ENCODE measurements at regions not wholly inside any gene's neighbourhood (a gene's known extent, or its start where the extent isn't known, plus 50 kb on each side); places are given as distances from the start of the nearest gene placed in this dataset.

GRCh38 chr10:78979938-78980337, 88.8 kb upstream of the ZMIZ1 start:
- no peak for FAIRE-seq

DNA sequence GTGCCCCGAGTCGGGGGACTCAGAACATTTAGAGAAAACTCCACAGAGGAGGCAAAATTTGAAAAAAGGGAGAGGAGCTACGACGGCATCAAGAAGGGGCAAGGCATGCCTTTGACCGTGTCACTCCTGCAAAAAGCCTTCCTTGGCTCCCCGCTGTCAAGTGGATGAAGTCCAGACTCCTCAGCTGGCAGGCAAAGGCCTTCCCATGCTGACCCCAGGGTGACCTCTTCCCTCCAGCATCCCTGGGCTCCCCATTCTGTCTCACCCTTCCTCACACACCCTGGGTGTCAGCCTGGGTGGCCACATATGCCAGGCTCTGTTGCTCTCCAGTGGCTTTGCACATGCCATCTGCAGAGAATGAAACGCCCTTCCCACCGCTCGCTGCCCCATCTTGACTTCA, 88.4 kb upstream of the ZMIZ1 start:
- no peak for FAIRE-seq

DNA sequence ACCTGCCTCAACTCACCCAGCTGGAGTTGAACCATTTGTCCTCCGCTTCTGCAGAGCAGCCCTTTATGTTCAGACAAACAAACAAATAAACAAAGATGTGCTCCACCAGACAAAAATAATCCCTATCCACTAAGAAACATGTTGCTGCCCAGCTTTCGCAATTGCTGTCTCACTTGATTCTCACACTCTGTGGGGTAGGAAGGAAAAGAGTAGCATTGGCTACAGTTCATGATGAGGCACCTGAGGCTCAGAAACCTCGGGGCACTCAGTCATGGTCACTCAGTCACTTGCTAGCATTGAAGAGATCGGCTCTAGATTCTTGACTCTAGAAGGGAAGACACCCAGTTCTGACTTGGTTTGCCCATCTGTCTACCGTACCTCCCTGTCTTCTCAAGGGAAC, 88.0 kb upstream of the ZMIZ1 start:
- FAIRE-seq: no peak

- no peak for FAIRE-seq
Observed at GRCh38 chr10:78981257-78981969, 87.4 kb upstream of the ZMIZ1 start.

GRCh38 chr10:78981970-78982281, 86.8 kb upstream of the ZMIZ1 start:
- FAIRE-seq: no peak

GRCh38 chr10:78982726-78983125, 86.0 kb upstream of the ZMIZ1 start:
- FAIRE-seq: no peak

DNA sequence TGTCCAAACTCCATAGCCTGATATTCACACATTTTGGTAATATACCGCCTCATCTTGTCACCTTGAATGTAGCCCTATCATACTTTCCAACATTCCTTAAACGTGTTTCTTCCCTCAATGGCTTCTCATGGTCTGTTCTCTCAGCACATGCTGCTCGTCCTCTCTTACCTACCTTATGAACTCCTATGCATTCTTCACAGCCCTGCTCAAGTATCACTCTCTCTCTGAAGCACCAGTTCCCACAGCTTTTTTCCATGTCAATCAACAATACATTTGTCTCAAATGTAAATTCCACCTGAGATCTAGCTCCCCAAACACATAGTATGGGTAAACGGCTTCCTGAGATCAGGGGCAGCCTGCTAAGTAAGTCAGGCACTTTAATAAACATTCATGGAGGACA, 85.2 kb upstream of the ZMIZ1 start:
- FAIRE-seq: no peak

GRCh38 chr10:78985973-78986818, 82.6 kb upstream of the ZMIZ1 start:
- no peak for FAIRE-seq

GRCh38 chr10:78991187-78991586, 77.6 kb upstream of the ZMIZ1 start:
- FAIRE-seq: no peak

DNA sequence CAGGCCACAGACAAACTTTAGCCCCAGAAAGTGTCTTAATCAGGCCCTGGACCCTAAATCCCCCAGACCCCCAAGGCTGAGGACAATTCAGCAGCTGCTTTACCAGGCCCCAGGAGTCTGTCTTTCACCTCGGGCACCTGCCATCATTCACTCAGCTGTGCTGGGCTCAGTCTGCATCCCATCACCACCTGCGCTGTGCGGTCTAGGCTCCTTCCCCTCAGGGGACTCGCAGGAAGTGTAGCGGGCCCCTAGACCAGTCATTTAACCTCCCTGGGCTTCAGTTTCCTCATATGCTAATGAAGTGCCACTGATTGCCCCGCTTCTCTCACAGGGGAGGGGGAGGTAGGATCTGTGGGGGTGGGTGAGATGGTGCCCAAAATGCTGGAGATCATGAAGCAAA, 76.4 kb upstream of the ZMIZ1 start:
- no peak for FAIRE-seq

- FAIRE-seq: no peak
Observed at GRCh38 chr10:78993261-78993945, 75.4 kb upstream of the ZMIZ1 start.

- FAIRE-seq: no peak
Observed at GRCh38 chr10:78995987-78996791, 72.6 kb upstream of the ZMIZ1 start.

- FAIRE-seq: no peak
Observed at GRCh38 chr10:78996792-78997129, 72.0 kb upstream of the ZMIZ1 start.

DNA sequence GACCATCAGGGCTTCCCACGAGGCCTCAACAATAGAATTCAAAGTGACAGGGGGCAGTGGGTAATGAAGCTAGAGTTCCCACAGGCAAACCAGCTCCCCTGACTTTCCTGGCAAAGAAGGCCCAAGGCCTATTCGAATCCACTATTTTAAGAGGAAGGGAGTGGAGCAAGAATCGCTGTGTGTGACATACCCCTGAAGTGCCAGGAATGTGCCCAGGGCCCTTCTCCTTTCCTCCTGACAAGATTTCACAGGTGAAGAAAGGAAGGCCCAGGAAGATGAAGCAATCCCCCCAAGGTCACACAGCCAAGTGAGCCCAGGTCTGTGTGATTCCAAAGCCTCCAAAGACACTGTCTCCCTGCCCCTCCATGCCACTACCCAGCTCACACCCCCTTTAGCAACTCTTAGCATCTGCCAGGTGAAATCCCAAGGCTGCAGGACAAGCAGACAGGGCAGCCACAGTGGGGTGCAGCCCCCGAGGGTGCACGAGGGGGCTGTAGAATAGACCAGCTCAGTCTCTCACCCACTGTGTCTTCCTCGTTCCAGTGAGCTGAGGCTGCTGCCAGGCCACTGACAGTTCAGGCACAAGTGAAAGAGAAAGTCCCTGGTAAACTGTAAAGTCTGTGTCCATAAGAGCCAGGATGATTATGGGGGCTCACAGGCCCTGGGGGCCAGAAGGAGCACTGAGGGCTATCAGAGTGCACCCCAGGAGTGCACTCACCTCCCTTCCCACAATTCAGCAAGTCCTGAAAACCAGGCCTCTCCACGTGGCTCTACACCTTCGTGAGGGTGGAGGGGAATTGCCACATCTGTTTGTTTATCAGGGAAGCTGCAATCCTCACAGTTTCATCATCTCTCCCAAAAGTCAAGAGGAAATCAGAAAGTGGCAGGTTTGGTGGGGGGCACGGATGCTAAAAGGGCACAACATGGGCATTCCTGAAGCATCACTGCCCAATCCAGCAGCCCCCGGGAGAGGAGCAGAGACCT, 70.8 kb upstream of the ZMIZ1 start:
- no peak for FAIRE-seq

GRCh38 chr10:79001082-79001885, 67.5 kb upstream of the ZMIZ1 start:
- FAIRE-seq: no peak

GRCh38 chr10:79002336-79002735, 66.4 kb upstream of the ZMIZ1 start:
- FAIRE-seq: no peak

- no peak for FAIRE-seq
Observed at GRCh38 chr10:79003183-79004100, 65.3 kb upstream of the ZMIZ1 start.

GRCh38 chr10:79004311-79004710, 64.5 kb upstream of the ZMIZ1 start:
- no peak for FAIRE-seq

DNA sequence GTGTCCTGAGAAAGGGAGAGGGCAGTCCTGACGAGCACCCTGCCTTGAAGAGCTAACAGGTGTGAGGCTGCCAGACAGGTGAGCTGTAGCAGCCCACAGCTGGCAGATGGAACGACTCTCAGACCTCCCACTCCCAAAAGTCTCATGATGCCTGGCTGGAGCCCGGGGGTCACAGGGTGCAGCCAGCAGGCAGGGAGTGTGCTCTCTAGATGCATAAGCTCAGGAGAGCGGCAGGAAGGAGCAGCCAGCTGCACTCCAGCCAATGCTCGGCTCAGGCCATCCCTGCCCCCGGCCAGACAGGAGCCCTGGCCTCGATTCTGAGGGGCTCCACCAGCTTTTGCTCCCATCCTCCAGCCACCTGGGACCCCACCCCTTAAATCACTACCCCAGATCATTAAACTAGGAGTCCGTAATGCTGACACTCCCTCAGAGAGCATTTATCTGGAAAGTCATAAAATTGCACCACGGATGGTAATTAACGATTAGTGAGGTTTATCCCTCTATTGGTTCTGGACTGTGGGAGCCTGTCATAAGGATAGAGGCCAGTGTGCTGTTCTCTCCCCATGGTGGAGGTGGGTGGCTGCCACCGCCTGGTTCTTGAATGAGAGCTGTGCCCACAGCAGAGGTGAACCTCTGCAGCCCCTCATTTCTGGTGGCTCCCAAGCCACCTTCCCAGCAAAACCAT, 63.5 kb upstream of the ZMIZ1 start:
- FAIRE-seq: no peak
